HG02943 (cell line): ENCODE measurements at regions not wholly inside any gene's neighbourhood (a gene's known extent, or its start where the extent isn't known, plus 50 kb on each side); places are given as distances from the start of the nearest gene placed in this dataset.
A peak's percentile ranks its signal among the peaks of the same experiment; 100 is the strongest.
"Not testable (repeated sequence)": the region's sequence is repeated elsewhere in the genome, so short reads cannot be mapped to it uniquely, and the experiment has no call there.

ENCODE experiments used
- ATAC-seq: cut with Tn5 transposase; IDR thresholded peaks from one replicate; pipeline ENCODE4 v1.9.1; 2021; ENCODE audit warnings: mild to moderate bottlenecking, low read depth, moderate library complexity; ENCODE audit not compliant: unreplicated experiment

GRCh38 chr11:107276077-107276476 is 181.5 kb downstream of the CWF19L2 start:
- ATAC-seq = no peak

- no peak for ATAC-seq
Measured at GRCh38 chr11:107275632-107276031, 182.0 kb downstream of the CWF19L2 start.

GRCh38 chr11:107274138-107274537 is 183.5 kb downstream of the CWF19L2 start:
- no peak for ATAC-seq

GRCh38 chr11:107272561-107272960 is 185.1 kb downstream of the CWF19L2 start:
- ATAC-seq = no peak

- ATAC-seq = no peak
Measured at GRCh38 chr11:107271425-107271824, 186.2 kb downstream of the CWF19L2 start.

GRCh38 chr11:107268977-107269376 is 188.6 kb downstream of the CWF19L2 start:
- no peak for ATAC-seq

- ATAC-seq = no peak
Measured at GRCh38 chr11:107266455-107266854, 191.2 kb downstream of the CWF19L2 start.

GRCh38 chr11:107265591-107266121 is 192.0 kb downstream of the CWF19L2 start:
- ATAC-seq = no peak

- ATAC-seq = no peak
Measured at GRCh38 chr11:107263844-107264563, 193.6 kb downstream of the CWF19L2 start.

- ATAC-seq = no peak
Measured at GRCh38 chr11:107259811-107260221, 197.8 kb downstream of the CWF19L2 start.

- ATAC-seq = no peak
Measured at GRCh38 chr11:107257710-107258109, 199.9 kb downstream of the CWF19L2 start.

- not testable (repeated sequence) for ATAC-seq
Measured at GRCh38 chr11:107253661-107254060, 204.0 kb downstream of the CWF19L2 start.

GRCh38 chr11:107252429-107253161 is 205.0 kb downstream of the CWF19L2 start:
- peak; percentile 89 for ATAC-seq

- no peak for ATAC-seq
Measured at GRCh38 chr11:107251298-107251697, 206.3 kb downstream of the CWF19L2 start.

- ATAC-seq = no peak
Measured at GRCh38 chr11:107250017-107250416, 207.6 kb downstream of the CWF19L2 start.

- ATAC-seq = no peak
Measured at GRCh38 chr11:107249054-107249453, 208.6 kb downstream of the CWF19L2 start.

GRCh38 chr11:107247167-107247861 is 210.3 kb downstream of the CWF19L2 start:
- no peak for ATAC-seq

GRCh38 chr11:107243929-107244328 is 213.7 kb downstream of the CWF19L2 start:
- no peak for ATAC-seq

- ATAC-seq = no peak
Measured at GRCh38 chr11:107232451-107232850, 214.2 kb upstream of the GUCY1A2 start.

GRCh38 chr11:107224836-107225235 is 206.6 kb upstream of the GUCY1A2 start:
- no peak for ATAC-seq

- ATAC-seq = no peak
Measured at GRCh38 chr11:107222916-107223460, 204.7 kb upstream of the GUCY1A2 start.
